H1 (cell line): ENCODE measurements at regions not wholly inside any gene's neighbourhood (a gene's known extent, or its start where the extent isn't known, plus 50 kb on each side); places are given as distances from the start of the nearest gene placed in this dataset.

Experiments used
- CTCF ChIA-PET: fragments of 300-600 bp; sonication (Branson Sonifier 250); formaldehyde crosslinking; loops from one replicate; lab custom pipeline; 2021; ENCODE audit not compliant: partially characterized antibody; lab: Charles Lee
- POLR2A ChIA-PET: fragments of 300-600 bp; sonication (Branson Sonifier 250); formaldehyde crosslinking; loops from one replicate; lab custom pipeline; 2021; ENCODE audit warnings: inconsistent platforms; ENCODE audit not compliant: partially characterized antibody; lab: Charles Lee
- DNase-seq, 2 experiments: peaks; one replicate each; pipeline versions ENCODE4 v3.0.0 to v3.0.0-alpha.2; 2010 to 2022; ENCODE audit warnings: low spot score in 2 of 2, low read depth in 1 of 2, mixed read lengths in 1 of 2
- FAIRE-seq: peaks from 2 replicates; lab custom pipeline; 2011; peaks lifted over from hg19 to GRCh38; lab: Jason Lieb, UNC
- H2AFZ ChIP-seq: 2 replicates; pipeline ENCODE4 v1.8.1; 2012; ENCODE audit warnings: low read length, inconsistent platforms
- H2AK5ac ChIP-seq: 2 replicates; pipeline ENCODE4 v1.6.1; 2013; ENCODE audit warnings: low read depth, low read length
- H2BK120ac ChIP-seq: replicated peaks from 2 replicates; pipeline ENCODE3; 2013; ENCODE audit warnings: low read depth, low read length, inconsistent platforms
- H2BK12ac ChIP-seq: 2 replicates; pipeline ENCODE4 v1.6.1; 2013; ENCODE audit warnings: low read depth, low read length
- H2BK15ac ChIP-seq: 2 replicates; pipeline ENCODE4 v1.6.1; 2013; ENCODE audit warnings: low read length
- H2BK20ac ChIP-seq: 2 replicates; pipeline ENCODE4 v1.6.1; 2013; ENCODE audit warnings: low read length
- H2BK5ac ChIP-seq: 2 replicates; pipeline ENCODE4 v1.6.1; 2013; ENCODE audit warnings: low read depth, low read length
- H3K14ac ChIP-seq: 2 replicates; pipeline ENCODE4 v1.6.1; 2013; ENCODE audit warnings: inconsistent platforms; ENCODE audit not compliant: insufficient read length
- H3K18ac ChIP-seq: 2 replicates; pipeline ENCODE4 v1.6.1; 2013; ENCODE audit warnings: low read length; ENCODE audit errors: extremely low read depth
- H3K23ac ChIP-seq: 2 replicates; pipeline ENCODE4 v1.6.1; 2013; ENCODE audit warnings: inconsistent platforms; ENCODE audit not compliant: insufficient read length
- H3K23me2 ChIP-seq: 2 replicates; pipeline ENCODE4 v1.6.1; 2013; ENCODE audit warnings: low read depth, low read length
- H3K27ac ChIP-seq: 2 replicates; pipeline ENCODE4 v1.6.1; 2011; ENCODE audit warnings: low read depth, low read length, inconsistent platforms
- H3K27me3 ChIP-seq, 4 experiments: replicated peaks in 1 of 4; 1 replicate in 1 of 4; 2 replicates in 3 of 4; pipeline versions ENCODE4 v1.6.1 to v1.8.1; 2011 to 2013; ENCODE audit warnings: low read length in 3 of 4, mild to moderate bottlenecking in 3 of 4, inconsistent platforms in 2 of 4, mixed read lengths in 2 of 4, moderate library complexity in 1 of 4; ENCODE audit not compliant: control insufficient read depth in 3 of 4, insufficient read depth in 3 of 4; ENCODE audit errors: extremely low read depth in 1 of 4
- H3K36me3 ChIP-seq, 4 experiments: 2 replicates each; pipeline versions ENCODE4 v1.6.1 to v1.8.1; 2011 to 2013; ENCODE audit warnings: mild to moderate bottlenecking in 4 of 4, low read length in 3 of 4, moderate library complexity in 2 of 4, control low read depth in 1 of 4, inconsistent platforms in 1 of 4; ENCODE audit not compliant: insufficient read depth in 4 of 4, control insufficient read depth in 2 of 4
- H3K4ac ChIP-seq: replicated peaks from 2 replicates; pipeline ENCODE3; 2013; ENCODE audit warnings: low read length, low read depth, mixed read lengths, inconsistent platforms; ENCODE audit not compliant: insufficient read length
- H3K4me1 ChIP-seq, 4 experiments: replicated peaks in 1 of 4; 1 replicate in 1 of 4; 2 replicates in 3 of 4; pipeline versions ENCODE4 v1.6.1 to v1.8.1; 2011 to 2013; ENCODE audit warnings: low read length in 3 of 4, inconsistent platforms in 2 of 4, mixed read lengths in 1 of 4; ENCODE audit not compliant: insufficient read depth in 4 of 4, control insufficient read depth in 3 of 4
- H3K4me2 ChIP-seq, 2 experiments: 2 replicates each; pipeline versions ENCODE4 v1.6.1 to v1.8.1; 2011 to 2013; ENCODE audit warnings: low read depth in 2 of 2, low read length in 2 of 2, control low read depth in 1 of 2, inconsistent platforms in 1 of 2, mild to moderate bottlenecking in 1 of 2; ENCODE audit not compliant: insufficient read depth in 1 of 2
- H3K4me3 ChIP-seq, 4 experiments: fragments of 200-600, 300-600 bp in 1 of 4; sonication (generic), shearing (Covaris generic), sonication (Bioruptor Twin) in 1 of 4; 2 replicates each; pipeline versions ENCODE4 v1.5.1 to v1.8.1; 2011 to 2016; ENCODE audit warnings: low read length in 4 of 4, low read depth in 3 of 4, control low read depth in 2 of 4, inconsistent platforms in 2 of 4, mild to moderate bottlenecking in 2 of 4, mixed read lengths in 1 of 4, moderate library complexity in 1 of 4; ENCODE audit not compliant: insufficient read depth in 2 of 4; ENCODE audit errors: extremely low read depth in 1 of 4
- H3K56ac ChIP-seq: replicated peaks from 2 replicates; pipeline ENCODE3; 2013; ENCODE audit warnings: low read depth, mild to moderate bottlenecking, mixed read lengths, low read length, inconsistent platforms; ENCODE audit not compliant: insufficient read length
- H3K79me1 ChIP-seq: 2 replicates; pipeline ENCODE4 v1.6.1; 2013; ENCODE audit warnings: low read depth, low read length, control low read depth
- H3K79me2 ChIP-seq, 2 experiments: 2 replicates each; pipeline versions ENCODE4 v1.6.1 to v1.8.1; 2012 to 2013; ENCODE audit warnings: low read length in 2 of 2, mild to moderate bottlenecking in 2 of 2, inconsistent platforms in 1 of 2; ENCODE audit not compliant: insufficient read depth in 2 of 2, control insufficient read depth in 1 of 2
- H3K9ac ChIP-seq, 4 experiments: replicated peaks in 1 of 4; 1 replicate in 1 of 4; 2 replicates in 3 of 4; pipeline versions ENCODE4 v1.6.1 to v1.8.1; 2011 to 2013; ENCODE audit warnings: low read depth in 3 of 4, low read length in 3 of 4, control low read depth in 2 of 4, mild to moderate bottlenecking in 2 of 4, moderate library complexity in 2 of 4, inconsistent platforms in 1 of 4; ENCODE audit errors: extremely low read depth in 1 of 4
- H3K9me3 ChIP-seq, 2 experiments: 2 replicates each; pipeline versions ENCODE4 v1.6.1 to v1.8.1; 2012 to 2013; ENCODE audit warnings: mild to moderate bottlenecking in 2 of 2, moderate library complexity in 2 of 2, control low read depth in 1 of 2, inconsistent platforms in 1 of 2, low read depth in 1 of 2, low read length in 1 of 2, mixed read lengths in 1 of 2; ENCODE audit not compliant: insufficient read depth in 2 of 2
- H4K20me1 ChIP-seq, 2 experiments: replicated peaks in 1 of 2; 2 replicates each; pipeline versions ENCODE3 to v1.8.1; 2011 to 2013; ENCODE audit warnings: inconsistent platforms in 2 of 2, low read length in 2 of 2, mild to moderate bottlenecking in 1 of 2; ENCODE audit not compliant: insufficient read depth in 2 of 2, control insufficient read depth in 1 of 2
- H4K5ac ChIP-seq: 2 replicates; pipeline ENCODE4 v1.6.1; 2013; ENCODE audit warnings: low read length, low read depth, mixed read lengths, inconsistent platforms; ENCODE audit not compliant: insufficient read length
- H4K8ac ChIP-seq: 2 replicates; pipeline ENCODE4 v1.8.0; 2013; ENCODE audit warnings: mild to moderate bottlenecking, moderate library complexity, low read length, inconsistent platforms; ENCODE audit not compliant: insufficient read depth; ENCODE audit errors: extremely low read depth
- H4K91ac ChIP-seq: replicated peaks from 2 replicates; pipeline ENCODE3; 2013; ENCODE audit warnings: low read length, mixed read lengths, inconsistent platforms; ENCODE audit not compliant: insufficient read length
- MAFK ChIP-seq: IDR thresholded peaks from 2 replicates; pipeline ENCODE4 v1.6.1; 2012; ENCODE audit warnings: low read depth, mild to moderate bottlenecking, improper control_type of control experiment, low read length
- WGBS, 2 experiments: shearing (Covaris generic) in 1 of 2; methylation state at CpG; one replicate each; pipeline versions ENCODE4 v1.1.6 to v1.1.7; 2013 to 2015; ENCODE audit warnings: low lambda C conversion rate in 2 of 2, mixed read lengths in 2 of 2, inconsistent platforms in 1 of 2, low coverage in 1 of 2, missing lambda C conversion rate in 1 of 2; ENCODE audit not compliant: insufficient replicate concordance in 2 of 2, insufficient coverage in 1 of 2, insufficient read length in 1 of 2; ENCODE audit errors: extremely low coverage in 1 of 2, missing lambda C conversion rate in 1 of 2; 5-methylcytosine and 5-hydroxymethylcytosine counted together

GRCh38 chr14:24721775-24722174, 87.8 kb upstream of the GZMB start:
- Histone ChIP-seq H3K79me2 (no peaks in the 10 kb centered on the region), H3K9ac (no peak overlapping the region)
- no peak for TF ChIP-seq MAFK

More at GRCh38 chr14:24721775-24722174, 87.8 kb upstream of the GZMB start:
- Histone ChIP-seq H2BK5ac (no peak overlapping the region), H3K27ac (no peak overlapping the region), H3K4me3 (no peak overlapping the region), H2BK120ac (no peak overlapping the region), H3K23me2 (no peaks in the 10 kb centered on the region), H3K4ac (no peak overlapping the region), H2BK20ac (no peak overlapping the region), H2AFZ (peak overlapping the region; percentile 35; the same call in 1 of the 2 replicates), H4K20me1 (no peaks in the 10 kb centered on the region), H3K23ac (no peak overlapping the region), H3K4me2 (no peak overlapping the region), H2AK5ac (no peak overlapping the region), H3K14ac (no peak overlapping the region), H3K27me3 (no peaks in the 10 kb centered on the region), H4K8ac (no peak overlapping the region), H3K18ac (no peak overlapping the region), H2BK15ac (no peak overlapping the region), H4K91ac (no peak overlapping the region), H3K4me1 (no peaks in the 10 kb centered on the region), H2BK12ac (no peak overlapping the region), H4K5ac (no peak overlapping the region), H3K36me3 (no peaks in the 10 kb centered on the region), H3K9me3 (no peaks in the 10 kb centered on the region), H3K79me1 (no peaks in the 10 kb centered on the region), H3K56ac (no peak overlapping the region)
- DNase-seq (no peak), FAIRE-seq (no peak)
- ChIA-PET POLR2A (no interaction called here), CTCF (interaction anchor here (0.9 to 3.6 kb wide), 2 partner anchors 11 to 13 kb away, joined by 3 to 34 read pairs; no protein-coding TSS in a partner anchor)
- WGBS, 2 experiments: 77% methylated on average over 3 of the region's 3 CpGs; no CpG with 5 or more reads in 1 of the 2 experiments
